H1 (cell line): ENCODE measurements at regions not wholly inside any gene's neighbourhood (a gene's known extent, or its start where the extent isn't known, plus 50 kb on each side); places are given as distances from the start of the nearest gene placed in this dataset.

ENCODE experiments used
- ASH2L ChIP-seq: fragments of 200-600, 300-600 bp; sonication (generic); IDR thresholded peaks from one replicate; pipeline ENCODE4 v1.7.1; 2017; ENCODE audit warnings: low read length
- CEBPB ChIP-seq: IDR thresholded peaks from 2 replicates; pipeline ENCODE4 v1.6.1; 2012; ENCODE audit warnings: low read depth, low read length
- CREB1 ChIP-seq: IDR thresholded peaks from 2 replicates; pipeline ENCODE4 v1.6.1; 2012; ENCODE audit warnings: inconsistent platforms
- EP300 ChIP-seq, 2 experiments: IDR thresholded peaks; 1 replicate in 1 of 2; 2 replicates in 1 of 2; pipeline ENCODE4 v1.6.1; 2011 to 2012; ENCODE audit warnings: low read depth in 2 of 2, low read length in 2 of 2, mild to moderate bottlenecking in 2 of 2, borderline replicate concordance in 1 of 2, inconsistent platforms in 1 of 2, moderate library complexity in 1 of 2
- KDM1A ChIP-seq: fragments of 200-600, 300-600 bp; sonication (generic); IDR thresholded peaks from 2 replicates; pipeline ENCODE4 v1.7.1; 2016; ENCODE audit warnings: mild to moderate bottlenecking, low read length, borderline replicate concordance
- POLR2A ChIP-seq, 2 experiments: IDR thresholded peaks; 1 replicate in 1 of 2; 2 replicates in 1 of 2; pipeline ENCODE4 v1.6.1; 2011; ENCODE audit warnings: low read depth in 2 of 2, low read length in 2 of 2, mild to moderate bottlenecking in 2 of 2; ENCODE audit errors: control extremely low read depth in 1 of 2
- SP2 ChIP-seq: IDR thresholded peaks from 2 replicates; pipeline ENCODE4 v1.6.1; 2012; ENCODE audit warnings: mild to moderate bottlenecking, low read length, inconsistent platforms
- TAF1 ChIP-seq: IDR thresholded peaks from 2 replicates; pipeline ENCODE4 v1.6.1; 2011; ENCODE audit warnings: mild to moderate bottlenecking, low read depth, low read length
- TF ChIP-seq, protein P1 (sequence below), 3 experiments: IDR thresholded peaks; 1 replicate in 2 of 3; 2 replicates in 1 of 3; pipeline versions ENCODE4 v1.5.1 to v1.6.1; 2011; ENCODE audit warnings: low read length in 3 of 3, mild to moderate bottlenecking in 3 of 3, inconsistent platforms in 2 of 3, low read depth in 1 of 3, moderate library complexity in 1 of 3; ENCODE audit not compliant: insufficient read depth in 1 of 3; ENCODE audit errors: control extremely low read depth in 1 of 3
- TF ChIP-seq, protein P2 (sequence below): IDR thresholded peaks from 2 replicates; pipeline ENCODE4 v1.6.1; 2012; ENCODE audit warnings: inconsistent platforms

DNA sequence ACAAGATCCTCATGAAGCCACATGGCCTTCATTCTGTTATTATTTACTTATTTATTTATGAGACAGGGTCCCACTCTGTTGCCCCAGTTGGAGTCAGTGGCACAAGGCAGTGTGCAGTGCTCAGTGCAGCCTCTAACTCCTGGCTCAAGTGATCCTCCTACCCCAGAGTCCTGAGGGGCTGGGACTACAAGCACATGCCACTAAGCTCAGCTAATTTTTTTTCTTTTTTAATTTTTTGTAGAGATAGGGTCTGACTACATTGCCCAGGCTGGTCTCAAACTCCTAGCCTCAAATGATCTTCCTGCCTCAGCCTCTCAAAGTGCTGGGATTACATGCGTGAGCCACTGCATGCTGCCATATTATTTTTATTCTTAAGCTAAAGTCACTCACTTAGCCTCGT, 241.4 kb downstream of the UQCRFS1 start:
- TF ChIP-seq, protein P1, sequence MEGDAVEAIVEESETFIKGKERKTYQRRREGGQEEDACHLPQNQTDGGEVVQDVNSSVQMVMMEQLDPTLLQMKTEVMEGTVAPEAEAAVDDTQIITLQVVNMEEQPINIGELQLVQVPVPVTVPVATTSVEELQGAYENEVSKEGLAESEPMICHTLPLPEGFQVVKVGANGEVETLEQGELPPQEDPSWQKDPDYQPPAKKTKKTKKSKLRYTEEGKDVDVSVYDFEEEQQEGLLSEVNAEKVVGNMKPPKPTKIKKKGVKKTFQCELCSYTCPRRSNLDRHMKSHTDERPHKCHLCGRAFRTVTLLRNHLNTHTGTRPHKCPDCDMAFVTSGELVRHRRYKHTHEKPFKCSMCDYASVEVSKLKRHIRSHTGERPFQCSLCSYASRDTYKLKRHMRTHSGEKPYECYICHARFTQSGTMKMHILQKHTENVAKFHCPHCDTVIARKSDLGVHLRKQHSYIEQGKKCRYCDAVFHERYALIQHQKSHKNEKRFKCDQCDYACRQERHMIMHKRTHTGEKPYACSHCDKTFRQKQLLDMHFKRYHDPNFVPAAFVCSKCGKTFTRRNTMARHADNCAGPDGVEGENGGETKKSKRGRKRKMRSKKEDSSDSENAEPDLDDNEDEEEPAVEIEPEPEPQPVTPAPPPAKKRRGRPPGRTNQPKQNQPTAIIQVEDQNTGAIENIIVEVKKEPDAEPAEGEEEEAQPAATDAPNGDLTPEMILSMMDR (IDR thresholded peaks at IDR 0.05; ENCODE audit: control extremely low read depth in 1 of 3, insufficient read depth in 1 of 3, low read depth in 1 of 3, low read length in 3 of 3), result no peak
- TF ChIP-seq EP300 (IDR thresholded peaks at IDR 0.05; ENCODE audit: borderline replicate concordance in 1 of 2, low read depth in 2 of 2, low read length in 2 of 2) (no peak), TAF1 (no peak), POLR2A (IDR thresholded peaks at IDR 0.05; ENCODE audit: control extremely low read depth in 1 of 2, low read depth in 2 of 2, low read length in 2 of 2) (no peak), CEBPB (no peak), ASH2L (no peak), SP2 (no peak), KDM1A (no peak), CREB1 (no peak)
- TF ChIP-seq, protein P2, sequence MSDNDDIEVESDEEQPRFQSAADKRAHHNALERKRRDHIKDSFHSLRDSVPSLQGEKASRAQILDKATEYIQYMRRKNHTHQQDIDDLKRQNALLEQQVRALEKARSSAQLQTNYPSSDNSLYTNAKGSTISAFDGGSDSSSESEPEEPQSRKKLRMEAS, result no peak
